ENCODE measurements at regions not wholly inside any gene's neighbourhood (a gene's known extent, or its start where the extent isn't known, plus 50 kb on each side); places are given as distances from the start of the nearest gene placed in this dataset.
"Not testable (repeated sequence)": the region's sequence is repeated elsewhere in the genome, so short reads cannot be mapped to it uniquely, and the experiment has no call there.

DNA sequence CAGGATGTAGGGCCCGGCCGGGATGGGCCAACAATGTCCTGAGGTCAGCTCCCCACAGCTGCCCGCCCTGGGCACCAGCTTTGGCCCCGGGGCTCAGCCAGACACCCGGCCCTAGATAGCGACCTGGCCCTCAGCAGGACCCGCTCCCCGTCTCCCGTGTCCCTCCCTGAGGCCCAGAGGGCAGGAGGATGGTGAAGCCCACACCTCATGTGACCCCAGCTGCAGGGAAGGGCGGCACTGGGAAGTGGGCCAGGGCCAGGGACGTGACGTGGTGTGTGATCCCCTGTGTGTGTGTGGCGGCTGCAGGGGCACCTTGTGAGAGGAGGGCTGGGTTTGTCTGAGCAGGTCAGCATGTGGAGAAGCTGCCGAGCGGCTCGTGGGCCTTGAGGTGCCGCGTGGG lies 213.9 kb downstream of the TMEM121 start:
- peak; percentile 26 for DNase-seq

GRCh38 chr14:105740961-105741360 lies 214.6 kb downstream of the TMEM121 start:
- DNase-seq = peak; percentile 45

DNA sequence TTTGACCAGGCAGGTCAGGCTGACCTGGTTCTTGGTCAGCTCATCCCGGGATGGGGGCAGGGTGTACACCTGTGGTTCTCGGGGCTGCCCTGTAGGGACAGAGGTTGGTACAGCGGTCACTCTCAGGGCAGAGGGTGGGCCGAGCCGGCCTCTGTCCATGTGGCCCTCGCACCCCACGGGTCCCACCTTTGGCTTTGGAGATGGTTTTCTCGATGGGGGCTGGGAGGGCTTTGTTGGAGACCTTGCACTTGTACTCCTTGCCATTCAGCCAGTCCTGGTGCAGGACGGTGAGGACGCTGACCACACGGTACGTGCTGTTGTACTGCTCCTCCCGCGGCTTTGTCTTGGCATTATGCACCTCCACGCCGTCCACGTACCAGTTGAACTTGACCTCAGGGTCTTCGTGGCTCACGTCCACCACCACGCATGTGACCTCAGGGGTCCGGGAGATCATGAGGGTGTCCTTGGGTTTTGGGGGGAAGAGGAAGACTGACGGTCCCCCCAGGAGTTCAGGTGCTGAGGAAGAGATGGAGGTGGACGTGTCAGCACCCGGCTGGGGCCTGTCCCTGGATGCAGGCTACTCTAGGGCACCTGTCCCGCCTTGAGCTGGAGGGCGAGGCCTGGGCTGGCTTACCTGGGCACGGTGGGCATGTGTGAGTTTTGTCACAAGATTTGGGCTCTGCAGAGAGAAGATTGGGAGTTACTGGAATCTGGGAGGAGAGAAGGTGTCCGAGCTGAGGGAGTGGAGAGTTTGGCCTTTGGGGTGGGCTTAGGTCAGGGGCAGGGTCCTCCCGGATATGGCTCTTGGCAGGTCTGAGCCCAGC lies 215.5 kb downstream of the TMEM121 start:
- peak; percentile 30 for DNase-seq

DNA sequence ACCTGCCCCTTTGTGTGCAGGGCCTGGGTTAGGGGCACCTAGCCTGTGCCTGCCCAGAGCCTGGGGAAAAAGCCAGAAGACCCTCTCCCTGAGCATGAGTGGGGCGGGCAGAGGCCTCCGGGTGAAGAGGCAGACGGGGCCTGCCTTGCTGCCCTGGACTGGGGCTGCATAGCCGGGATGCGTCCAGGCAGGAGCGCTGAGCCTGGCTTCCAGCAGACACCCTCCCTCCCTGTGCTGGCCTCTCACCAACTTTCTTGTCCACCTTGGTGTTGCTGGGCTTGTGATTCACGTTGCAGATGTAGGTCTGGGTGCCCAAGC lies 216.1 kb downstream of the TMEM121 start:
- DNase-seq = peak; percentile 38

- peak; percentile 36 for DNase-seq
These were observed 216.7 kb downstream of the TMEM121 start for GRCh38 chr14:105742904-105743701.

DNA sequence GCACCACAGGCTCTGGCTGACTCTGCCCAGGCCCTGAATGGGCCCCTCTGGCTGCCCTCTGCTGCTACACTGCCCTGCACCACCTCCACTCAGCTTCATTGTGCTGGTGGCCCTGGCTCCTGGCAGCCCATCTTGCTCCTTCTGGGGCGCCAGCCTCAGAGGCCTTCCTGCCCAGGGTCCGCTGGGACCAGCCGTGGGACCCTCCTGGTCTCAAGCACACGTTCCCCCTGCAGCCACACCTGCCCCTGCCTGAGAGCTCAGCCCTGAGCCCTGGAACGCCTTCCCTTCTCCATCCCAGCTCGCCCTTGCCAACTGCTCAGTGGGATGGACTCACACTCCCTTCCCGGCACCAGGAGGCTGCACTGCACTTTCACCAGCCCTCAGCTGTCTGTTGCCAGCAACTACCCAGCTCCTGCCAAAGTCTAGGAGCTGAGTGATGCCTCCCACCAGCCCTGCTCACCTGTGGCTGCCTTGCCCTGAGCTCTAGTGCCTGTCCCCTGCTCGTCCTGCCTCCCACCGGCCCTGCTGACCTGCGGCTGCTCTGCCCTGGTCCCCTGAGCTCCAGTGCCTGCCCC lies 217.9 kb downstream of the TMEM121 start:
- not testable (repeated sequence) for DNase-seq

- DNase-seq = no peak
These were observed 219.2 kb downstream of the TMEM121 start for GRCh38 chr14:105745433-105746123.

- no peak for DNase-seq
These were observed 219.7 kb downstream of the TMEM121 start for GRCh38 chr14:105746124-105746514.

DNA sequence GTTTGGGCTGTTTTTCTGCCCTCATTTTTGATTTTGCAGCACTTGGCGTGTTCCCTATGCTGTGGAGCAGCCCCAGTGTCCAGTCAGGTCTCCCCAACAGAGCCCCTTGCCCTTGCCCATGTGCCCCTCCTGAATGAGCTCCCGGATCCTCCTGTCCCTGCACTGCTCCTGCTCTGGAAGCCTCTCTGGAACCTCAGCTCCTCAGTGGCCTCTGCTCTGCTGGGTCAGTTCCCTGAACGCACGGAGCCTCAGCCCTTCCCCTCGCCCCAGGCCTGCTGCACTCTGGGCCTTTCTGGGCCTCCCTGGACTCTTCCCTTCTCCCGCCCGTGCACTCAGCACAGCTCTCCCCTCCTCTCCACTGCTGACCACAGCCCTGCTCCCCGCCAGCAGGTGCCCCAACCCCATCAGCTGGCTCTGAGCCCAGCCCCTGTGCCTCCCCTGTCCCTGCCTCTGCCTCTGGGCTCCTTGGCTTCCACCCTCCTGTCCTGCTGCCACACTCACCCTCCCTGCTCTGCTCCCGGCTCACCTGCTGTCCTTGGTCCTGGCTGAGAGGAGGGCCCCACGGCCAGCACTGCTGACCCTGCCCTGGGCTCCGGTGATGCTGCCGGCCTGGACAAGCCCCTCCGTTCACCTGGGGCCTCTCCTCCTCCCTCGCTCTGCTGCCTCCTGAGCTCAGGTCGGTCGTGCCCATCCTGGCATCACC lies 220.6 kb downstream of the TMEM121 start:
- DNase-seq = peak; percentile 36

DNA sequence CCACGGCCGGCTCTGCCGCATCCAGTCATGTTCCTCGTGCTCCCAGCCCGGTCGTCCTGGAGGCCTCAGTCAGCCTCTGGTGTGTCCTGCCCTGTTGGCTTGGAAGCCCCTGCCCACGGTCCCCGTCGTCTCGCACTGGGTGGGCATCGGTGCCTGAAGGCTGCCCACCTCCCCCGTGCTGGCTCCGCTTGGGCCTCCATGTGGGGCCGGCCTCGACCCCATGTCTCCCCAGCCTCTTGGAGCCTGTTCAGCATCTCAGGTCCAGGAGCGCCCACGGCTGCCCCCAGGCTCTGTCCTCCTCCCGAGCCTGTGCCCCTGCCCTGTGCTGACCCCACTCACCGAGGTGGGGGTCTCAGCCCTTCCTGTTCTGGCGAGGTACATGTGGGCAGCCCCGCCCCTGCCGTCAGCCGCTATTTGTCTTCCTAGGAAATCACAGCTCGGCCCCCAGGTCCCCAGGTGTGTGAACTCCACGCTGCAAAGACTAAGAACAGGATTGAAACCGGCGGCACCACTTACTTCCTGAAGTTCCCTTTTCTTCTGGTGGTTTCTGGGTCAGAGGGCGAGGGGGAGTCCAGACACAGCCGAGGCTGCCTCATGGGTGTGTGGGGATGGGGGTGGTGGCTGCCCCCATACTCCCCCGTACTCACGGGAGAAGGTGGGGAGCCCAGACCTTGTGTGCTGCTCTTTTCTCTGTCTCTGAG lies 221.3 kb downstream of the TMEM121 start:
- peak; percentile 50 for DNase-seq

DNA sequence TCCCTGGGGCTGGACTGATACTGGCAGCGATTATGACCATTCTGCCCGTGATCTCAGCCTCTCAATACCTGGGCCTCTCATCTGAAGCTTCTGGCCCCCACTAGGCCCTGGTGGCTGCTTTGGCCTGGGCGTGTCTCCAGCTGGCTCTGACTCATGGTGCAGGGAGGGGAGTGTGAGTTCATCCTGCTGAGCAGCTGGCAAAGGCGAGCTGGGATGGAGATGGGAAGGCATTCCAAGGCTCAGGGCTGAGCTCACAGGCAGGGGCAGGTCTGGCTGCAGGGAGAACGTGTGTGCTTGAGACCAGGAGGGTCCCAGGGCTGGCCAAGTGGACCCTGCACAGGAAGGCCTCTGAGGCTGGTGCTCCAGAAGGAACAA lies 221.8 kb downstream of the TMEM121 start:
- peak; percentile 44 for DNase-seq

DNA sequence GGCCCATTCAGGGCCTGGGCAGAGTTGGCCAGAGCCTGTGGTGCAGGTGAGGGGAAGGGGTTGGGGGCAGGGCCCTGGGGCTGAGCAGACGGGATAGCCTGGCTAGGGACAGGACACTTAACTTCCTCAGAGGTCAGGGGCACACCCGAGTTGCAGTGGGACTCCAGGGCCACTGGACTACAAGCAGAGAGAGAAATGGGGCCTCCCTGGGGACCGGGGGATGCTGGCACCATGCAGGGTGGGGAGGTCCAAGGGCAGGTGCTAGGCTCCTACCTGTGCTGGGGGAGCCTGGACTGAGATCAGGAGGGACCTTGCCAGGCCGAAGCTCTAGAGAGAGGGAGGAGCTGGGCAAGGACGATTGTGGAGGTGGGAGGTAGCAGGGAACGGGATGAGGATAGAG lies 222.3 kb downstream of the TMEM121 start:
- DNase-seq = not testable (repeated sequence)

GRCh38 chr14:105749870-105750541 lies 223.6 kb downstream of the TMEM121 start:
- peak; percentile 26 for DNase-seq

DNA sequence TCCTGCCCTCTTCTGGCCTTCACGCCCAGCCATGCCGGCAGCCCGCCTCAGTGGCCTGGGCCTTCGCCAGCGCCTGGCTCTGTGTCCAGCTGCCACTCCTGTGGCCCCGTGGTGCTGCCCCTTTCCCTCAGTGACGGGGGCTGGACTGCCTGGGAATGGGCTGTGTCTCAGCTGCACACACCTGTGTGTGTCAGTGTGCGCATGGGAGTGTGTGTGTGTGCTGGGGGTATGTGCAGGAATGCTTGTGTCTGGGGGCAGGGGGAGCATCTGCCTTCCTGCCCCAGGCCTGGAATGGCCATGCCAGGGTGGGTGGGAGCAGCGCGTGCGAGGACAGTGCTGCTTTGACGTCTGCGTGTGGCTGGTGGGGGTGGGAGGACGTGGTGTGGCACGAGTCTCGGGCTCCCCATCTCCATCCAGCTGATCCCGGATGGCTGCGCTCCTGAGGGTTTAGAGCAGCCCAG lies 224.9 kb downstream of the TMEM121 start:
- peak; percentile 32 for DNase-seq

GRCh38 chr14:105752420-105752819 lies 226.0 kb downstream of the TMEM121 start:
- DNase-seq = not testable (repeated sequence)

- no peak for DNase-seq
These were observed 234.4 kb downstream of the TMEM121 start for GRCh38 chr14:105760691-105761344.

- peak; percentile 47 for DNase-seq
These were observed 235.0 kb downstream of the TMEM121 start for GRCh38 chr14:105761345-105761740.

DNA sequence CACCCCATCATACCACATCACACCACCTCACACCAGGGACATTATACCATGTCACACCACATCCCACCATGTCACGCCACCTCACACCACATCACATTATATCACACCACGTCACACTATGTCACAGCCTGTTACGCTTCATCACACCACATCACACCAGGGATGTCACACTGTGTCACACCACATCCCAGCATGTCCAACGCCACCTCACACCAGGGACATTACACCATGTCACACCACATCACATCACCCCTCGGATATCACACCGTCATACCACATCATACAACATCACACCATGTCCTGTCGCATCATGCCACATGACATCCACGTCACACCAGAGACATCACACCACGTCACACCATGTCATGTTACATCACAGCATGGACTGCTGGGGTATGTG lies 235.5 kb downstream of the TMEM121 start:
- DNase-seq = no peak

- DNase-seq = not testable (repeated sequence)
These were observed 235.9 kb downstream of the TMEM121 start for GRCh38 chr14:105762262-105762661.

GRCh38 chr14:105764254-105764901 lies 238.0 kb downstream of the TMEM121 start:
- DNase-seq = not testable (repeated sequence)

All from activated CD8-positive, alpha-beta memory T cell treated with anti-CD3 and anti-CD28 coated beads, Interleukin-2, amount 50 U/mL, for 48 hours (primary cell).